ENCODE measurements at regions not wholly inside any gene's neighbourhood (a gene's known extent, or its start where the extent isn't known, plus 50 kb on each side); places are given as distances from the start of the nearest gene placed in this dataset.

- no peak for DNase-seq (ENCODE audit: low read depth in 1 of 2, low spot score in 1 of 2)
- TF ChIP-seq JUND (IDR thresholded peaks at IDR 0.05; ENCODE audit: low read depth), result no peak
- in situ Hi-C loops (cut with HindIII; ENCODE audit: low pct_unique_long_range_greater_than_20kb, low sequenced_read_pairs), result no loop called here
Observed at GRCh38 chr18:46276748-46277147, 172.6 kb downstream of the HAUS1 start.

DNA sequence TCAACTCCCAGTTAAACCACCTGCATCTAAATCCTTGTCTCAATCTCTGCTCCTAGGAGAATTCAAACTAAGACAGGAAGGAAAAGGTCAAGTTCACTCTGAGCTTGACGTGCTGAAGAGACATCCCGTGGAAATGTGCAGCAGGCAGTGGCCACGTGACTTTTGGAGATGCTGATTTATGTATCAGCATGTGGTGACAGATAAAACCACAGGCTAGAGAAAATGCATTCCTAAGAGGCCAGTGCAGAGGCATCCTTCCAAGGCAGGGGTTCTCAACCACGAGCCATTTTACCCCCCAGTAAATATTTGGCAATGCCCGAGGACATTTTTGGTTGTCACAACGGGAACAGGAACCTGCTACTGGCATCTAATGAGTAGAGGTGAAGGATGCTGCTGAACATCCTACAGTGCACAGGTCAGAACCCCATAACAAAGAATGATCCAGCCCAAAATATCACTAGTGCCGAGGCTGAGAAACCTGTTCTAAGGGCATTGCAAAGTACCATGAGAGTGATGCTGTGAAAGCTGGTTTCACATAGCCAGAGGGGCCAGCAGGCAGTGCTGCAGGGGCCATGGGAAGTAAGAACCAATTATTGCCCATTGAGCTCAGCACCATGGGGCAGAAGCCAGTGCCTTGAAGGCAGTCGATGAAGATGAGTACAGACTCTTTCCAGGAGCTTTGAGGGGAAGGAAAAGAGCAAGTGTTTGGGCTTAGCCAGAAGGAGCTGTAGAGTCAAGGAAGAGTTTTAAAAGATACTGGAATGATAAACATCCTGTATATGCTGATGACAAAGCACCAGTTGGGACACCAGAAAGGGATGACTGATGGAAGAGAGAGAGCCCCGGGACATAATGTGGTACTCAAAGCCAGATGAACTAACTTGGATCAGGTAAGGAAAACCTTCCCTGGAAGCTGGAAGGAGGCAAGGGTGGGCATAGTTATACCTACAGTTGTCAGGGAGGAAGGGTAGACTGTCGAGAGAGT, 174.6 kb downstream of the HAUS1 start:
- no peak for TF ChIP-seq JUND (IDR thresholded peaks at IDR 0.05; ENCODE audit: low read depth)
- DNase-seq (ENCODE audit: low read depth in 1 of 2, low spot score in 1 of 2), result no peak
- in situ Hi-C loops (cut with HindIII; ENCODE audit: low pct_unique_long_range_greater_than_20kb, low sequenced_read_pairs), result no loop called here

- no peak for TF ChIP-seq JUND (IDR thresholded peaks at IDR 0.05; ENCODE audit: low read depth)
- in situ Hi-C loops (cut with HindIII; ENCODE audit: low pct_unique_long_range_greater_than_20kb, low sequenced_read_pairs), result no loop called here
- DNase-seq (ENCODE audit: low read depth in 1 of 2, low spot score in 1 of 2), result no peak
Observed at GRCh38 chr18:46279673-46280072, 175.5 kb downstream of the HAUS1 start.

DNA sequence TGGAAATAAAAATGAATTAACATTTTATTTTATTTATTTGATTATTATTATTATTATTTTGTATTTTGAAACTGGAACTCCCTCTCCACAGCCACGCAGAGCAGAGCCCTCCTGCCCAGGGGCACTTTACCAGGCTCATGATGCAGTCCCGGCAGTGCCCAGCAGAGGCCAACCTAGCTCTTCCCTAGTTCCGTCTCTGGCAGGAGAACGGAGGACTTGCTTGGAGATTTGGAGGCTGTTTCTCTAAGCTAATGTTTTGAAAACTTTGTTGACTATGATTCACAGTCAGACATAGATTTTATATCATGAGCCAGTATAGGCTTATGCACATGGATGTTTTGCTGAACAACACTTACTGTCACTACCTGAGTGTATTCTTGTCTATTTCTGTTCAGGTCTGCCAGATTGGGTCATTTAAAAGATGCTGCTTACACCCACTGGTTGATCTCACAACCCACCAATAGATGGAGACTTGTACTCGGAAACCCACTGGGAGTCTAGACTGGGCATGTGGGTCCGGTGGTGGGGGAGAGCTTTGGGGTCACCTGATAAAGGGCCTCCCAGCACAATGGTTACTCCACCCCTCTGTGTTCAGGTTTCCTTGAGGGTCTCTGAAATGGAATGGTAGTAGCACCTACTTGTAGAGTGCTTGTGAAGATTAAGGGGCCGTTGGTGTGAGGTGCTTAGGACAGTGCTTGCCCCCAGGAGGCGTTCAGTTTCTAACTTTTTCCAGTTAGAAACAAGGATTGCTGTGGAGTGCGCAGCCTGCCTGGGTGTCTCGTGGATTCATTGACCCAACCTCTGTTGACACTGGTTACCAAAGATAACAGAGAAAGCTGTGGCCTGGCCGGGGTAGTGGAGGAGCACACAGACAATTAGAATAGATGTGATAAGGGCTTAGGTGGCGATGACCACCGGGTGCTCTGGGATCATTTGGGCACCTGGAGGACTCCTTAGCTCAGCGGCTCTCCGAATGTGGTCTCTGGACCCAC, 177.3 kb downstream of the HAUS1 start:
- in situ Hi-C loops (cut with HindIII; ENCODE audit: low pct_unique_long_range_greater_than_20kb, low sequenced_read_pairs), result no loop called here
- no peak for TF ChIP-seq JUND (IDR thresholded peaks at IDR 0.05; ENCODE audit: low read depth)
- peak; percentile 24 to 75 for DNase-seq (ENCODE audit: low read depth in 1 of 2, low spot score in 1 of 2)

GRCh38 chr18:46282177-46282570, 178.0 kb downstream of the HAUS1 start:
- no peak for TF ChIP-seq JUND (IDR thresholded peaks at IDR 0.05; ENCODE audit: low read depth)
- in situ Hi-C loops (cut with HindIII; ENCODE audit: low pct_unique_long_range_greater_than_20kb, low sequenced_read_pairs), result no loop called here
- no peak for DNase-seq (ENCODE audit: low read depth in 1 of 2, low spot score in 1 of 2)

- DNase-seq (ENCODE audit: low read depth in 1 of 2, low spot score in 1 of 2), result no peak
- TF ChIP-seq JUND (IDR thresholded peaks at IDR 0.05; ENCODE audit: low read depth), result no peak
- in situ Hi-C loops (cut with HindIII; ENCODE audit: low pct_unique_long_range_greater_than_20kb, low sequenced_read_pairs), result no loop called here
Observed at GRCh38 chr18:46282646-46283045, 178.5 kb downstream of the HAUS1 start.

DNA sequence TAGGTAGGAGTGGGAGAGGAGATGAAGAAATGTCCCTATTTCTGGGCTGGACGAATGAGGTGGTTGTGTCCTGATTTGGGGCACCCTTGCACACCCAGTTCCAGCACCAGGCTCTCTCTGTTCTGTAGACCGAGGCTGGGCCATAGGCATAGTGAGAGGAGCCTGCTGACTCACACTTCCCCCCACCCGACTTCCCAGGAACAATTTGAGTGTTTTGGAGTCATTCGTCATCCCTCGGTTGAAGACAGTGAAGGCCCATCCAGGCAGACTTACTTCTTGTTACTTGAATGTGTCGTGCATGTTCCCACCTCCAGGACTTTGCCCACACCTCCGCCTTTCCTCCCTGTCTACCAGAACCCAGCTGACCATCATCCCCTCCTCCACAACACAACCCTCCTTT, 179.1 kb downstream of the HAUS1 start:
- in situ Hi-C loops (cut with HindIII; ENCODE audit: low pct_unique_long_range_greater_than_20kb, low sequenced_read_pairs), result no loop called here

GRCh38 chr18:46283895-46284295, 179.7 kb downstream of the HAUS1 start:
- in situ Hi-C loops (cut with HindIII; ENCODE audit: low pct_unique_long_range_greater_than_20kb, low sequenced_read_pairs), result no loop called here
- peak in 1 of 2 experiments; percentile 5 for DNase-seq (ENCODE audit: low read depth in 1 of 2, low spot score in 1 of 2)
- TF ChIP-seq JUND (IDR thresholded peaks at IDR 0.05; ENCODE audit: low read depth), result no peak

More for the DNA sequence above, 179.1 kb downstream of the HAUS1 start:
- DNase-seq (ENCODE audit: low read depth in 1 of 2, low spot score in 1 of 2), result no peak
- TF ChIP-seq JUND (IDR thresholded peaks at IDR 0.05; ENCODE audit: low read depth), result no peak

DNA sequence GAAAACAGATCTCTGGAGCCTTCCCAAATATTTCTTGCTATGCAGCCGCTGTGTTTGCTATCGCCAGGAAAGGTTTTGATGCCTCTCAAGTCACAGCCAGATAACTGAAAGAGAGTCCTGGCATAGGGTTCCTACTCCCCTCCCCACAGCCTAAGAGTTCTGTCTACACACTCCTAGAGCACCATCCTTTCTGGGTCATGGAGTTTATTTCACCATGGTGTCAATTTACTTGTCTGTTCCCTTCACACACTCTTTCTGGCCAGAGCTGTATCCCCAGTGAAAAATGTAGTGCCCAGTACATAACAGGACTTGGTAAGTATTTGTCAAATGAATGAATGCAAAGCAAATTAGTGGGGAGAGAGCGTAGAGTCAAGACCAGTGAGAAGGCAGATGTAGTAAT, 185.3 kb downstream of the HAUS1 start:
- in situ Hi-C loops (cut with HindIII; ENCODE audit: low pct_unique_long_range_greater_than_20kb, low sequenced_read_pairs), result no loop called here
- no peak for TF ChIP-seq JUND (IDR thresholded peaks at IDR 0.05; ENCODE audit: low read depth)
- DNase-seq (ENCODE audit: low read depth in 1 of 2, low spot score in 1 of 2), result no peak

GRCh38 chr18:46289931-46290330, 185.7 kb downstream of the HAUS1 start:
- TF ChIP-seq JUND (IDR thresholded peaks at IDR 0.05; ENCODE audit: low read depth), result no peak
- in situ Hi-C loops (cut with HindIII; ENCODE audit: low pct_unique_long_range_greater_than_20kb, low sequenced_read_pairs), result no loop called here
- DNase-seq (ENCODE audit: low read depth in 1 of 2, low spot score in 1 of 2), result no peak

- no peak for TF ChIP-seq JUND (IDR thresholded peaks at IDR 0.05; ENCODE audit: low read depth)
- no peak for DNase-seq (ENCODE audit: low read depth in 1 of 2, low spot score in 1 of 2)
- in situ Hi-C loops (cut with HindIII; ENCODE audit: low pct_unique_long_range_greater_than_20kb, low sequenced_read_pairs), result no loop called here
Observed at GRCh38 chr18:46290440-46291020, 186.3 kb downstream of the HAUS1 start.

DNA sequence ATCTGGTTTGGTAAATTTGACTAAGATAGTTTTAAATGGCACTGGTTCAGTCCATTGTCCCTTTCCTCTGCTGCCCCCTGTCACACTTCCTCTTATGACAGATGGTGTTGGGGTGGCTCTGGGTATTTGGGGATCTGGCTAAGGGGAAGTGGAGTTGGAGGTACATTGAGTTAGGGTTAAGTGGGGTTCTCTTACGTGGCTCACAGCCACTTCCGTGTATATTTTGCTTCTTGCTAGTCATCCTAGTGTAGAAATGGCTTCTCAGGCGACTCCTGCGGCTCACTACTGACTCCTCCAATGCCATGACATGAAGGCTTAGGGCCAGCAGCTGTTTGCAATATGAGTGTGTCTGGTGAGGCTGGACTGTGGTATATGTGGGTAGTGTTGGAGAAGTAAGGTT, 187.0 kb downstream of the HAUS1 start:
- DNase-seq (ENCODE audit: low read depth in 1 of 2, low spot score in 1 of 2), result no peak
- in situ Hi-C loops (cut with HindIII; ENCODE audit: low pct_unique_long_range_greater_than_20kb, low sequenced_read_pairs), result no loop called here
- no peak for TF ChIP-seq JUND (IDR thresholded peaks at IDR 0.05; ENCODE audit: low read depth)

Data from T47D (cell line).